HG03280 (cell line): ENCODE measurements at regions not wholly inside any gene's neighbourhood (a gene's known extent, or its start where the extent isn't known, plus 50 kb on each side); places are given as distances from the start of the nearest gene placed in this dataset.

Experiments used
- ATAC-seq: cut with Tn5 transposase; IDR thresholded peaks from one replicate; pipeline ENCODE4 v1.9.1; 2021; ENCODE audit warnings: mild to moderate bottlenecking, moderate library complexity; ENCODE audit not compliant: unreplicated experiment

- no peak for ATAC-seq
Observed at GRCh38 chr12:126147321-126147720, 1082.1 kb downstream of the AACS start.

DNA sequence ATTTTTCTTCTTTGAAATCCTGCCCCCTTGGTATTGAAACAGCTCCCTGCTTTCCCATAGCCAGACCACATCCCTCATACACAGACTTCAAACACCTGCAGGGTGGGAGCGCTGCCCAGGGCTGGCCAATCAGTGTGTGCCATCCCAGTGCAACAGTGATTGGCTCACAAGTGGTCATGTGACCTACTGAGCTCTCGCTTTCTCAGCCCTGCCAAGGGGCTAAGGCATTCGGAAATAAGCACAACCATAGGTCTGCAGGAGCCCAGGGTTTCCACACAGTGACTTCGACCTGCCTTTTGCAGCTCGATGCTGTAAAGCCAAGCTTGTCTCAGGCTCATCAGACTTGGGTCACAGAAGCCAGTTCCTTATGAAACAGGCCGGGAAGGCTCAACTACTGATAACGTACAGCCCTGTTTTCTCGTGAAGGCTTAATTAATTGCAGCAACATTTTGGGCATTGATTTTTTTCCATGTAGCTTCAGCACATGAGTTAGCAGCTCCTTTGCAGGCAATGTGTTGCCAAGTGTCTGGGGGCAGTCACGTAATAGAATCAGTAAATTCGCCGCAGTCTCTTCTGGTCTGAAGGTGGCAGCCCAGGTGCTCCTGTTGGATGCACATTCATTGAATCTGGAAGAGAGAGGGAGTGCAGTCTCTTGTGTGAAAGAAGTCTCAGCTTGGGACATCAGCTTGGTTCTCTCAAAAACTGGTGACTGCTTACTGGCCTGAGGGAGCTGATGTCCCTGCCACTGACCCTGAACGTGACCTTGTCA lies 1091.8 kb downstream of the AACS start:
- no peak for ATAC-seq

DNA sequence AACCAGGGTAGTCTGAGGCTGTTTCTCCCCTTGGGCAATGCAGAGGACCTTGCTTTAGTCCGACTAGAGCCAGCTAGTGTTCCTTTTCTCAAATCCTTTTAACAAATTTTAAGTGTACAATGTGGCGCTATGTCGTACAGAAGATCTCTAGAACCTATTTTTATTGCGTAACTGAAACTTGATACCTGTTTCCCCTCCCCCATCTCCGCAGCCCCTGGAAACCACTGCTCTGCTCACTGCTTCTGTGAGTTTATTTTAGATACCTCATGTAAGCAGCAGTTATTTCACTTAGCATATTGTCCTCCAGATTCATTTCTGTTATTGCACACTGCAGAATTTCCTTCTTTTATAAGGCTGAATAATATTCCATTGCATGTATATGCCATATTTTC lies 1092.3 kb downstream of the AACS start:
- no peak for ATAC-seq

DNA sequence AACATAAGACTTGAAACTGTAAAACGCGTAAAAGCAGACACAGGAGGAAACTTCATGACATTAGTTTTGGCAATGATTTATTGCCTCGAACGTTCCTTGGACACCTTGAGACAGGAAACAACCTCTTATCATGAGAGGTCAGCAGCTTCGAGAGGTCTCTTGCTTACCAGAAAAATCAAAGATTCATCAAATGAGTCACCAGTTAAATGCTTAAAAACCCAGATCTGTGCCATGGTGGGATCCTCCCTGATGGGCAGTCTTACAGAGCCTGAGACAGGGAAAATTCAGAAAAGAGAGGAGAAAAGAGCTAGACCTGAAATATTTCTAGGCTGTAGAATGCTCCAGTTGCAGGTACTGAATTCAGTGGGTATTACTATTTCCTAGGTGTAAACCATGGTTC lies 1093.9 kb downstream of the AACS start:
- no peak for ATAC-seq

DNA sequence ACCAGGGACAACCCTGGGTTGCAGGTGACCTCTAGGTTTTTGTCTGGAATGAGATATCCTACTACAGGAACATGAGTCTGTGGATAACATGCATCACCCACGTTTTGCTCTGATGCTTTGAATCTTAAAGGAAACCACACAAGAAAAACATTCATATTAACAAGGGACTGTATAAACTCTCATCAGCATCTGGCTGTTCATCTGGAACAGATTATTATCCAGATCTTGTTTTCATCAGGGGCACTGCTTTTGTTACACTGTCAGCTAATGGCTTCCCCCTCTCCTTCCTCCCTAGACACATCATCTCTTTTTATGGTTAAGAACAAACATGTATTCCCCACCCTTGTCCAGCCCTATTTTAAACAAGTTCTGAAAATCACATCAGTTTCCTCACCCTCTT lies 1095.7 kb downstream of the AACS start:
- ATAC-seq = no peak

DNA sequence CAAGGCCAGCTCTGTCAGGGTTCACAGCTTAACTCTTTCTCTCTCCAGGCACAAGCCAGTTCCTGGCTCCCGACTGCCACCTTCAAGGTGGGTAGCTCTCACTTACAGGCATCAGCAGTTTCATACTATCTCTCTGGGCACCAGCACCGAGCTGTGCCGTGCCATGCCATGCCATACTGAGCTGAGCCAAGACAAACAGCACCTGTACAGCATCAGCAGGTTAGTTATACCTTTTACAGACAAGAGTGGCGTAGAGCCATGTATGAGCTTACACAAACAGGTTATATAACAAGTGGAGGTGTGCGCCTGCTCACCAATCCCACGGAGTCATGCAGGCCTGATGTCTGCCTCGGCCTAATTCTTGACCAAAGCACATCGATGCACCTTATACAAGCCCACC lies 1098.7 kb downstream of the AACS start:
- ATAC-seq = no peak

GRCh38 chr12:126171937-126172559 lies 1106.8 kb downstream of the AACS start:
- ATAC-seq = no peak

- no peak for ATAC-seq
Observed at GRCh38 chr12:126182619-126183236, 1117.5 kb downstream of the AACS start.

DNA sequence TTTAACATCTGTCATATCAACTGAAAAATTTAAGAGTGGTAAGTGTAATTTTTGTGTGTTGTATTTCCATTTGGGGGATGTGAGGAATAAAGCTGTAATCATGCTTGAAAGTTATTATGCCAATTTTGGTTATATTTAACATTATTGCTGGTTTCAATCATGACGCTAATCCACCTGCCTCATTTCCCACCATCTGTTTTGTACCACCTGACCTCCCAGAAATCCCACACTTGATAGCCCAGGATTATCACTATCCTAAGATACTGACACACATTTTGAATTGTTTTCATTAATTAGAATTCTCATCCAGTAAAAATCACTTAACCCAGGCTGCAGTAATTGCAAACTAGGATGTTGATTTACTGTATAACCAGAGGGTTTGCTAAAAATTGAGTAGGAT lies 1119.8 kb downstream of the AACS start:
- ATAC-seq = no peak

- ATAC-seq = no peak
Observed at GRCh38 chr12:126189856-126190255, 1124.6 kb downstream of the AACS start.

GRCh38 chr12:126191031-126191891 lies 1126.0 kb downstream of the AACS start:
- ATAC-seq = no peak

- ATAC-seq = no peak
Observed at GRCh38 chr12:126191949-126192348, 1126.7 kb downstream of the AACS start.

DNA sequence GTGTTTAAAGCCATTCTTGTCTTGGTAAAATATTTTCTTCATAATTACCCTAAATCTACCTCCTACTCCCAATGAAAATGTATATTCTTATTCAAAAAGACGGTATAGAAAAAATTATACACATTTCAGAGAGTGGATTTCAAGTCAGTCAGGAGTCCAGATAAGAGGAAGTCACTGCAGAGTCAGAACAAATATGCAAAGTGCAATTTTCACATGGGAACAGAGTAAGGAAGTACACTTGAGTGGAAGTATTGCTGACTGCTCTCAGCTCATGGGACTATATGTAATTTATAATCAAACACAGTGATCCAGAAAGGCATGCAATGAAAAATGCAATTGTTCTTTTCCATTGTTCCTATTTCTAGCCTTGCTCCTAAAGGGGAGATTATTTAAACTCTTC lies 1128.0 kb downstream of the AACS start:
- no peak for ATAC-seq

DNA sequence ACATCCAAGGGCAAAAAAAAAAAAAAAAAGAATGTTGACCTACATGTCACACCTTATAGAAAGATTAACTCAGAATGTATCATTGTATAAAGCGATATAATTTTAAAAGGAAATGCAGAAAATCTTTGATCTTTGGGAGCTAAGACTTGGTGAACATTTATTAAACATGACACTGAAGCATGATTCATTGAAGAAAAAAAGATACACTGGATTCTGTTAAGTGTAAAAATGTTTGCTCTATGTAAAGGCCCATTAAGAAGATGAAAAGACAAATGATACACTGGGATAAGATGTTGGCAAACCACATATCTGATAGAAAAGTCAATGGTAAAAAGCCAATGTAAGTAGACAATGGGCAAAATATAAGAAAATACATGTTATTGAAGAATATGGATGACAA lies 1131.0 kb downstream of the AACS start:
- ATAC-seq = no peak

DNA sequence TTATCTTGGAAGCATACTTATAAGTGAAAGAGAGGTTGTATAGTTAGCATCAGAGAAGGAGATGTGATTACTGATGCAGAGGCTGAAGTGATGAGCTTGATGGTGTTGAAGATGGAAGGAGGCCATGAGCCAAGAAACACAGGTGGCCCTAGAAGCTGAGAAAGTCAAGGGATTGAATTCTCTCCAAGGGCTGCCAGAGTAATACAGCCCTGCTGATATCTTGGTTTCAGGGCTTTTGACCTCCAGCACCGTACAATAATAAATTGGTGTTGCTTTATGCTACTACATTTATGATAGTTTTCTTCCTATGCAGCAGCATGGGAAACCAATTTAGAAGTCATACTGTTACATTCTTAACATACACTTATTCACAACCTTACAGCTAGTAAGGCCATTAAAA lies 1133.3 kb downstream of the AACS start:
- no peak for ATAC-seq

GRCh38 chr12:126198966-126199692 lies 1133.9 kb downstream of the AACS start:
- no peak for ATAC-seq

DNA sequence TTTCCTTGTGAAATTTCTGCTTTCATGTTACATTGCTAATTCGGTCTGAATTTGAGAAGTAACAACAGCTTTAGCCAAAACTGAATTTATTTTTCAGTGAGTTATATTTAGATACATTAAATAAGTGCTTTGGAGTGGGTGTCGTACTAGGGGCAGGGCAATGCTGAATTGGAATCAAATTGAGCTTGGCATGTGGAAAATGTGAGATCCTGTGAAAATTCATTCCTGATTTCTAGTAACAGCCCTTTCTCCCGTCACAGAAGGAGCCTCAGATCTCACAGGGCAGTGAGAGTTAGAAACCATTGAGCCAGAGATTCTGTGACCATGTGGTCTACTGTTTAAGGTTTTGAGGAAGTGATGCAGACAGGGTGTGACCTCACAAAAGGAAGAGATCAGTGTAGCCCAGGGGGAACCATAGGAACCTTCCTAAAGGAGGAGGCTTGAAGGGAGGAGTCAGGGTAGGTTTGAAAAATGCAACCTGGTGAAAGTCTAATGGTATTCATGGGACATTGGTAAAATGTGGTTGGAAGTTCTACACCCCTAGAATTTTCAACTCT lies 1136.8 kb downstream of the AACS start:
- no peak for ATAC-seq

DNA sequence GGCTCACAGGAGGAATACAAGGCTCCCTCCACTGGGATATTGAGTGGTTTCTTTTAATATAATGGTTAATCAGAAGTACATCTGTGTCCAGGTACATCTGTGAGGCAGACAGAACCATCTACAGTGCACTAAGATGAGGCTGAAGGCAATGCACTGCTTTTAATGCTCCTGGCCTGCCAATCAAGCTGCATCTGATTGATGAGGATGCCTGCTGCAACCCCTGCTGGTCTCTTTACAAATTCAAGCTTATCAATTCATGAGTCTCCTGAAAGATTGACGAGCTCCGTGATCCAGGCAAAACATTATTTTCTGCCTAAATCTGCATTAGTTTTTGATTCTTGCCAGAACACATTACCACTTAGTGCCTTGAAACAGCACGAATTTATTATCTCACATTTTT lies 1139.1 kb downstream of the AACS start:
- no peak for ATAC-seq

DNA sequence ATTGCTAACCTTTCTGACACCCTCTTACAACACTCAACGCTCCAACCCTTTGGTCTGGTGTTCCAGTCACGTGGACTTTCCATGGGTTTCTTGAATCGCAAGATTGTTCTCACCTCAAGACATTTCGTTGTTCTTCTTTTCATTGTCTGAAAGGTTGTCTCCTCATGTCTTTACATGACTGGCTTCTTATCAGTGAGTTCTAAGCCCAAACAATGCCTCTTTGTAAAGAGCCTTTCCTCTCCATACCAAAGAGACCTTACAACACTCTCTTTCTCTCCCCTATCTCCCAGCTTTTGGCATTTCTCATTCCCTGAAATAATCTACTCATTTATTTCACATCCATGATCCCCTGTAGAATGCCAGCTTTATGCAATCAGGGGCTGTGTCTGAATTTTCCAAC lies 1144.8 kb downstream of the AACS start:
- ATAC-seq = no peak

- no peak for ATAC-seq
Observed at GRCh38 chr12:126210448-126210847, 1145.2 kb downstream of the AACS start.
